ENCODE measurements at regions not wholly inside any gene's neighbourhood (a gene's known extent, or its start where the extent isn't known, plus 50 kb on each side); places are given as distances from the start of the nearest gene placed in this dataset.

DNA sequence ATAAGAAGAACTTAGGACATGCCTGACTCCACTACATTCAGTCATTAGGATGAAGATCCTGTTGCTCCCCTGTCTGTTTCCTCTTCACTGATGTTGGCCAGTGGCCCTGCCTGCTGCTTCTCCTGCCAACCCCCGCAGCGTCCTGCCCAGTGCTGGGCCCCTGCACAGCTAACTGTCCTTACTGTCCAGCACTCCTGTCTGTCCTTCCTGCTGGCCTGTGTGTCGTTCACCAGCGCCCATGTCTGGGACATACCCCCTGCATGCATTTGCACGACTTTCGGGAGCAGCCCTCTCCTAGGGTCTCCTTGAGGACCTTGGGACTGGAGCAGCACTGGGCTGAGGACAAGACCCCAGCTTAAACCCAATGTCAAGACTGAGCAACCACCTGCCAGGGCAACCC lies 547.6 kb downstream of the BNC2 start:
- intact Hi-C loops (cut with micrococcal nuclease) (no loop called here), in situ Hi-C loops (cut with MboI) (no loop called here)
- no peak overlapping the region for H3K9ac ChIP-seq (ENCODE audit: insufficient read depth in 1 of 2, low read depth in 2 of 2, low read length in 2 of 2)
- H3K4me2 ChIP-seq (ENCODE audit: insufficient read depth, low read length), result no peak overlapping the region
- H3K79me2 ChIP-seq (ENCODE audit: control insufficient read depth, insufficient read depth, low read length), result no peaks in the 10 kb centered on the region
- no peaks in the 10 kb centered on the region for H3K4me1 ChIP-seq (replicated peaks in 1 of 2; ENCODE audit: control insufficient read depth in 2 of 2, insufficient read depth in 2 of 2, low read length in 2 of 2)
- H3K27me3 ChIP-seq (ENCODE audit: control insufficient read depth in 2 of 2, insufficient read depth in 2 of 2, low read length in 2 of 2), result no peaks in the 10 kb centered on the region
- FAIRE-seq (no peak), ATAC-seq (no peak), DNase-seq (ENCODE audit: extremely low read depth in 1 of 4, low spot score in 3 of 4) (no peak)
- no peaks in the 10 kb centered on the region for H3K9me3 ChIP-seq (replicated peaks; ENCODE audit: control insufficient read depth, insufficient read depth, low read depth, low read length)
- H3K9me1 ChIP-seq (ENCODE audit: control insufficient read depth, insufficient read depth, low read length), result no peaks in the 10 kb centered on the region
- no peak overlapping the region for H2AFZ ChIP-seq (ENCODE audit: low read depth, low read length)
- no peaks in the 10 kb centered on the region for H4K20me1 ChIP-seq (replicated peaks; ENCODE audit: control insufficient read depth, insufficient read depth, low read length)
- no peak overlapping the region for H3K4me3 ChIP-seq
- 0% methylated on average over 5 of the region's 6 CpGs for WGBS (ENCODE audit: insufficient coverage, low coverage, missing lambda C conversion rate)
- ChIA-PET POLR2A (no interaction called here), CTCF (ENCODE audit: low intra/inter-chr PET ratio) (no interaction called here)
- H3K27ac ChIP-seq (ENCODE audit: extremely low read depth, low read depth, low read length), result no peak overlapping the region
- H3K36me3 ChIP-seq (ENCODE audit: control insufficient read depth, insufficient read depth, low read length), result no peaks in the 10 kb centered on the region
- no TSS peak for BruUV-seq (replicated peaks)
- TF ChIP-seq, protein P1, sequence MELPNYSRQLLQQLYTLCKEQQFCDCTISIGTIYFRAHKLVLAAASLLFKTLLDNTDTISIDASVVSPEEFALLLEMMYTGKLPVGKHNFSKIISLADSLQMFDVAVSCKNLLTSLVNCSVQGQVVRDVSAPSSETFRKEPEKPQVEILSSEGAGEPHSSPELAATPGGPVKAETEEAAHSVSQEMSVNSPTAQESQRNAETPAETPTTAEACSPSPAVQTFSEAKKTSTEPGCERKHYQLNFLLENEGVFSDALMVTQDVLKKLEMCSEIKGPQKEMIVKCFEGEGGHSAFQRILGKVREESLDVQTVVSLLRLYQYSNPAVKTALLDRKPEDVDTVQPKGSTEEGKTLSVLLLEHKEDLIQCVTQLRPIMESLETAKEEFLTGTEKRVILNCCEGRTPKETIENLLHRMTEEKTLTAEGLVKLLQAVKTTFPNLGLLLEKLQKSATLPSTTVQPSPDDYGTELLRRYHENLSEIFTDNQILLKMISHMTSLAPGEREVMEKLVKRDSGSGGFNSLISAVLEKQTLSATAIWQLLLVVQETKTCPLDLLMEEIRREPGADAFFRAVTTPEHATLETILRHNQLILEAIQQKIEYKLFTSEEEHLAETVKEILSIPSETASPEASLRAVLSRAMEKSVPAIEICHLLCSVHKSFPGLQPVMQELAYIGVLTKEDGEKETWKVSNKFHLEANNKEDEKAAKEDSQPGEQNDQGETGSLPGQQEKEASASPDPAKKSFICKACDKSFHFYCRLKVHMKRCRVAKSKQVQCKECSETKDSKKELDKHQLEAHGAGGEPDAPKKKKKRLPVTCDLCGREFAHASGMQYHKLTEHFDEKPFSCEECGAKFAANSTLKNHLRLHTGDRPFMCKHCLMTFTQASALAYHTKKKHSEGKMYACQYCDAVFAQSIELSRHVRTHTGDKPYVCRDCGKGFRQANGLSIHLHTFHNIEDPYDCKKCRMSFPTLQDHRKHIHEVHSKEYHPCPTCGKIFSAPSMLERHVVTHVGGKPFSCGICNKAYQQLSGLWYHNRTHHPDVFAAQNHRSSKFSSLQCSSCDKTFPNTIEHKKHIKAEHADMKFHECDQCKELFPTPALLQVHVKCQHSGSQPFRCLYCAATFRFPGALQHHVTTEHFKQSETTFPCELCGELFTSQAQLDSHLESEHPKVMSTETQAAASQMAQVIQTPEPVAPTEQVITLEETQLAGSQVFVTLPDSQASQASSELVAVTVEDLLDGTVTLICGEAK (IDR thresholded peaks at IDR 0.05), result no peak
- TF ChIP-seq, protein P1 (CRISPR knock-in tag; IDR thresholded peaks at IDR 0.05), result no peak
- TF ChIP-seq KDM4B (IDR thresholded peaks at IDR 0.05; ENCODE audit: borderline replicate concordance in 2 of 2, low read depth in 1 of 2) (no peak), WHSC1 (IDR thresholded peaks at IDR 0.05; ENCODE audit: low read length) (no peak), PHF20 (IDR thresholded peaks at IDR 0.05; ENCODE audit: partially characterized antibody) (no peak), SPI1 (IDR thresholded peaks at IDR 0.05; ENCODE audit: borderline replicate concordance, low read depth, low read length) (no peak), SMARCC2 (IDR thresholded peaks at IDR 0.05; ENCODE audit: low read depth) (no peak)
- TF ChIP-seq, protein P2, sequence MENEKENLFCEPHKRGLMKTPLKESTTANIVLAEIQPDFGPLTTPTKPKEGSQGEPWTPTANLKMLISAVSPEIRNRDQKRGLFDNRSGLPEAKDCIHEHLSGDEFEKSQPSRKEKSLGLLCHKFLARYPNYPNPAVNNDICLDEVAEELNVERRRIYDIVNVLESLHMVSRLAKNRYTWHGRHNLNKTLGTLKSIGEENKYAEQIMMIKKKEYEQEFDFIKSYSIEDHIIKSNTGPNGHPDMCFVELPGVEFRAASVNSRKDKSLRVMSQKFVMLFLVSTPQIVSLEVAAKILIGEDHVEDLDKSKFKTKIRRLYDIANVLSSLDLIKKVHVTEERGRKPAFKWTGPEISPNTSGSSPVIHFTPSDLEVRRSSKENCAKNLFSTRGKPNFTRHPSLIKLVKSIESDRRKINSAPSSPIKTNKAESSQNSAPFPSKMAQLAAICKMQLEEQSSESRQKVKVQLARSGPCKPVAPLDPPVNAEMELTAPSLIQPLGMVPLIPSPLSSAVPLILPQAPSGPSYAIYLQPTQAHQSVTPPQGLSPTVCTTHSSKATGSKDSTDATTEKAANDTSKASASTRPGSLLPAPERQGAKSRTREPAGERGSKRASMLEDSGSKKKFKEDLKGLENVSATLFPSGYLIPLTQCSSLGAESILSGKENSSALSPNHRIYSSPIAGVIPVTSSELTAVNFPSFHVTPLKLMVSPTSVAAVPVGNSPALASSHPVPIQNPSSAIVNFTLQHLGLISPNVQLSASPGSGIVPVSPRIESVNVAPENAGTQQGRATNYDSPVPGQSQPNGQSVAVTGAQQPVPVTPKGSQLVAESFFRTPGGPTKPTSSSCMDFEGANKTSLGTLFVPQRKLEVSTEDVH (IDR thresholded peaks at IDR 0.05; ENCODE audit: low read depth, partially characterized antibody), result no peak
- TF ChIP-seq, protein P3, sequence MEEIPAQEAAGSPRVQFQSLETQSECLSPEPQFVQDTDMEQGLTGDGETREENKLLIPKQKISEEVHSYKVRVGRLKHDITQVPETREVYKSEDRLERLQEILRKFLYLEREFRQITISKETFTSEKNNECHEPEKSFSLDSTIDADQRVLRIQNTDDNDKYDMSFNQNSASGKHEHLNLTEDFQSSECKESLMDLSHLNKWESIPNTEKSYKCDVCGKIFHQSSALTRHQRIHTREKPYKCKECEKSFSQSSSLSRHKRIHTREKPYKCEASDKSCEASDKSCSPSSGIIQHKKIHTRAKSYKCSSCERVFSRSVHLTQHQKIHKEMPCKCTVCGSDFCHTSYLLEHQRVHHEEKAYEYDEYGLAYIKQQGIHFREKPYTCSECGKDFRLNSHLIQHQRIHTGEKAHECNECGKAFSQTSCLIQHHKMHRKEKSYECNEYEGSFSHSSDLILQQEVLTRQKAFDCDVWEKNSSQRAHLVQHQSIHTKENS (CRISPR knock-in tag; IDR thresholded peaks at IDR 0.05), result no peak

All from K562 (cell line).